Fibroblast of villous mesenchyme (primary cell): ENCODE measurements at regions not wholly inside any gene's neighbourhood (a gene's known extent, or its start where the extent isn't known, plus 50 kb on each side); places are given as distances from the start of the nearest gene placed in this dataset.

Source experiments
- DNase-seq: peaks from one replicate; pipeline ENCODE4 v3.0.0-alpha.2; 2010; ENCODE audit warnings: low read depth
- H3K4me3 ChIP-seq: 2 replicates; pipeline ENCODE4 v1.5.1; 2011; ENCODE audit warnings: low read depth, mild to moderate bottlenecking, low read length
- CTCF ChIP-seq: IDR thresholded peaks from 2 replicates; pipeline ENCODE4 v1.5.1; 2012; ENCODE audit warnings: low read depth, mild to moderate bottlenecking, low read length; ENCODE audit not compliant: insufficient read depth

- DNase-seq = no peak
- no peak overlapping the region for H3K4me3 ChIP-seq
- no peak for TF ChIP-seq CTCF
Measured at GRCh38 chr3:22353126-22353525, 602.1 kb upstream of the ZNF385D start.

GRCh38 chr3:22358334-22358733 lies 607.3 kb upstream of the ZNF385D start:
- no peak for TF ChIP-seq CTCF
- DNase-seq = no peak
- no peak overlapping the region for H3K4me3 ChIP-seq

GRCh38 chr3:22360164-22360563 lies 609.2 kb upstream of the ZNF385D start:
- DNase-seq = no peak
- no peak overlapping the region for H3K4me3 ChIP-seq
- no peak for TF ChIP-seq CTCF

GRCh38 chr3:22360970-22361369 lies 610.0 kb upstream of the ZNF385D start:
- no peak for TF ChIP-seq CTCF
- peak; percentile 5 for DNase-seq
- H3K4me3 ChIP-seq = no peak overlapping the region

- no peak for DNase-seq
- no peak overlapping the region for H3K4me3 ChIP-seq
- TF ChIP-seq CTCF = no peak
Measured at GRCh38 chr3:22361521-22361920, 610.5 kb upstream of the ZNF385D start.

GRCh38 chr3:22364851-22365250 lies 613.8 kb upstream of the ZNF385D start:
- no peak for DNase-seq
- no peak overlapping the region for H3K4me3 ChIP-seq
- no peak for TF ChIP-seq CTCF

- no peak for DNase-seq
- no peak for TF ChIP-seq CTCF
- H3K4me3 ChIP-seq = no peak overlapping the region
Measured at GRCh38 chr3:22366781-22367180, 615.8 kb upstream of the ZNF385D start.
